NCI-H1048 (cell line): ENCODE measurements at regions not wholly inside any gene's neighbourhood (a gene's known extent, or its start where the extent isn't known, plus 50 kb on each side); places are given as distances from the start of the nearest gene placed in this dataset.
"Not testable (repeated sequence)": the region's sequence is repeated elsewhere in the genome, so short reads cannot be mapped to it uniquely, and the experiment has no call there.

Source experiments
- DNase-seq: peaks from one replicate; lab custom pipeline; 2025; lab: John Stamatoyannopoulos, UW

- DNase-seq = no peak
Measured at GRCh38 chr2:61675204-61675603, 137.0 kb upstream of the XPO1 start.

- DNase-seq = no peak
Measured at GRCh38 chr2:61671561-61672315, 133.6 kb upstream of the XPO1 start.

GRCh38 chr2:61670591-61671501, 132.7 kb upstream of the XPO1 start:
- no peak for DNase-seq

GRCh38 chr2:61664190-61664589, 126.0 kb upstream of the XPO1 start:
- no peak for DNase-seq

- no peak for DNase-seq
Measured at GRCh38 chr2:61662990-61663389, 124.8 kb upstream of the XPO1 start.

- no peak for DNase-seq
Measured at GRCh38 chr2:61660511-61661388, 122.6 kb upstream of the XPO1 start.

- DNase-seq = no peak
Measured at GRCh38 chr2:61658841-61659780, 121.0 kb upstream of the XPO1 start.

GRCh38 chr2:61649946-61650345, 111.8 kb upstream of the XPO1 start:
- not testable (repeated sequence) for DNase-seq

- no peak for DNase-seq
Measured at GRCh38 chr2:61649021-61649420, 110.9 kb upstream of the XPO1 start.

- DNase-seq = no peak
Measured at GRCh38 chr2:61647044-61647443, 108.9 kb upstream of the XPO1 start.

- no peak for DNase-seq
Measured at GRCh38 chr2:61645911-61646310, 107.8 kb upstream of the XPO1 start.

- not testable (repeated sequence) for DNase-seq
Measured at GRCh38 chr2:61643153-61643552, 105.0 kb upstream of the XPO1 start.

- no peak for DNase-seq
Measured at GRCh38 chr2:61640406-61640805, 102.2 kb upstream of the XPO1 start.

GRCh38 chr2:61639721-61640120, 101.6 kb upstream of the XPO1 start:
- DNase-seq = no peak

GRCh38 chr2:61636686-61637085, 98.5 kb upstream of the XPO1 start:
- DNase-seq = no peak

GRCh38 chr2:61634512-61634911, 96.4 kb upstream of the XPO1 start:
- no peak for DNase-seq

- DNase-seq = no peak
Measured at GRCh38 chr2:61633250-61633649, 95.1 kb upstream of the XPO1 start.

- DNase-seq = no peak
Measured at GRCh38 chr2:61632276-61633169, 94.4 kb upstream of the XPO1 start.

GRCh38 chr2:61631321-61631720, 93.2 kb upstream of the XPO1 start:
- DNase-seq = no peak

GRCh38 chr2:61626827-61627226, 88.7 kb upstream of the XPO1 start:
- no peak for DNase-seq
